GM18519 (cell line): ENCODE measurements at regions not wholly inside any gene's neighbourhood (a gene's known extent, or its start where the extent isn't known, plus 50 kb on each side); places are given as distances from the start of the nearest gene placed in this dataset.

Experiments used
- ATAC-seq: cut with Tn5 transposase; IDR thresholded peaks from one replicate; pipeline ENCODE4 v1.9.1; 2021; ENCODE audit warnings: mild to moderate bottlenecking, moderate library complexity; ENCODE audit not compliant: unreplicated experiment, low FRiP score

DNA sequence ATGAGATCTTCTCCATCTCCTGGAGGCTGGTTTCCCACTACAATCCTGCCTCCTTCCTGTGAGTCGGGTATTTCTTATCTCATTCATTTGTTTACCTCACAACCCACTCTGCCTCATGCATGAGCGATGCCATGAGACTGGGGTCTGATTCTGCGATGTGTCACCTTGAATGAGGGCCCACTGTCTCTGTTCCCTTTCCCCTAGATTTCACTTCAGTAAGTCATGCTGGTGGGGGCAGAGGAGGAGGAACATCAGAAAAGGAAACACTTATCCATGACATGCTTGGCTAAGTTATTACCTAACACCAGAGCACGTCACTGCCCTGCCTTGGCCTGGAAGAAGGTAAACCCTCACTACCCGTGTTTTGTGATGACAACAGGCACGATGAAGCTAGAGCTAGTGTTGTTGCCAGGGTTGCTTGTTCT is 337.4 kb upstream of the PRDM1 start:
- no peak for ATAC-seq

- no peak for ATAC-seq
These were observed 338.2 kb upstream of the PRDM1 start for GRCh38 chr6:105747823-105748405.

DNA sequence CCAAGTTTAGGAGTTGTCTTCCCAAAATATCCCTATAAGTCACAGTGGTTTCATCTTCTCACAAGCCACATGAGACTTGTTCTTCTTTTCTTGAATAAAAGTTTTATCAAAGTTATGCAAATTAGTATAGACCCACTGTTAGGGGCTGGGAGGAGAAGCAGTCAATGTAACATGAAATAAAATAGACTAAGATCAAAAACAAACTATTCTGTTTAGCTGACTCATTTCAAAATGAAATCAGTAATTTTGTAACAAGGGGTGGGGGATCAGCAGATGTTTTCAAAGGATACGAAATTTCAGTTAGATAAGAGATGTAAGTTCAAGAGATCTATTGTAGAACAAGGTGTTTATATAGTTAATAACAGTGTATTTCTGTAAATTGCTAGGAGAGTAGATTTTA is 339.6 kb upstream of the PRDM1 start:
- no peak for ATAC-seq

DNA sequence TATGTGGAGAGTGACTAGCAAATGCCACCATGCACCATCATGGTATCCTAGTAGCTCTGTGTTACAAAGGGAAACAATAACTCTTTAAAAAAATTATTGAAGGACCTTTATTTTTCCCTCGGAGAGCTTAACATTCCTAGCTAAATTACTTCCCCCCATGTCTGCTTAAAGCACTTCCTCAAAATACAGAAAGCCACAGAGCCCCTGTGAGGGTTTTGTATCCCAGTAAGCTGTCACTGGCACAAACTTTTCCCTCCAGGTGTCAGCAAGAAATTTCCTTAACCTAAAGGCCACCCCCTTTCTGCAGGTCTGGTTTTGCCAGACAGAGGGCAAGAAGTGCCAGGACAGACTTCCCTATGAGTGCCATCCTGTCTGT is 340.0 kb upstream of the PRDM1 start:
- ATAC-seq, result no peak

DNA sequence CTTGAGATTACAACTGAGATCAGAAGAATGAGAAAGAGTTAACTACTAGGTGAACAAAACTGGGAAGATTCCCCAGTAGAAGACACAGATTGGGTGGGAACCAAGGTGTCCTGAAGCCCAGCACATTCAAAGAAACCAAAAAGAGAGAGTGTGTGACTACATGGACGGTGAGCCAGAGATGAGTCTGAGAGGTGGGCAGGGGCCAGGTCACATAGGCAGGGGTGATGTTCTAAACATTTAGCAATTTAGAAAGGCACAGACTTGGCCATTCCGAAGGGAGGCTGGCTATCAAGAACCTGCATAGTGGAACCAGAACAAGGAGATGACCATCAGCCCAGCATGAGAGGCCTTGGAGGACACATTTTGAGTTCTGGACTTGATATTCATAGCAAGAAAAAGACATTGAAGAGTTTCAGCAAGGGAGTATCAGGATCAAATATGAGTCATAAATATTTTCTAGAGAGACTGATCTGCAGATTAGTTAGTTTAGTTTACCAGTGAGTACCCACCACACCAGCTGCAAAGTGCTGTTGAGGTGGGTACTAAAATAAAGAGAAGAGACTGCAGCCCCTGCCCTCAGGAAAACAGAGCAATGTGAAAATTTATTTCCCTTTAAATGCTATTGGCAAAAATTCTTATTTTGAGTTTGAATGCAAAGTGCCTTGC is 340.5 kb upstream of the PRDM1 start:
- ATAC-seq, result no peak

GRCh38 chr6:105744815-105745214 is 341.3 kb upstream of the PRDM1 start:
- no peak for ATAC-seq

- ATAC-seq, result no peak
These were observed 338.2 kb upstream of the PREP start for GRCh38 chr6:105740946-105741645.

DNA sequence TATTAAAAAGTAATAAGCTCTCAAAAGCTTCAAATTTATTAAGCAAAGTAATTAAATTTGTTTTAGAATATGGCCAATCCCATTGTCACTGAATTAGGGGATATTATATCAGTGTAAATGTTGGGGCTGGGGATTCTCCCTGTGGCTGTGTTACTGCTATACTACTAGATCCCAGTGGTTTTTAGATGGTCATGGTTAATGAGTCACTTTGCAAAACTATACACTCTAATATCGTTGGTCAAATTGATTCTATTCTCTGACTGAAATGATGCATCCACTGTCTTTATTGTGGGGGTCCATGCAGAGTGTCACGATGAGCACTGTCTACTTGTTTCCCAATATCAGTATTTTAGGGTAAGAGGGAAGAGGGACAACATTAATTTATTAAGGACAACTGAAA is 336.9 kb upstream of the PREP start:
- ATAC-seq, result no peak

- ATAC-seq, result no peak
These were observed 330.8 kb upstream of the PREP start for GRCh38 chr6:105733556-105734162.

GRCh38 chr6:105728995-105729394 is 326.1 kb upstream of the PREP start:
- ATAC-seq, result no peak

DNA sequence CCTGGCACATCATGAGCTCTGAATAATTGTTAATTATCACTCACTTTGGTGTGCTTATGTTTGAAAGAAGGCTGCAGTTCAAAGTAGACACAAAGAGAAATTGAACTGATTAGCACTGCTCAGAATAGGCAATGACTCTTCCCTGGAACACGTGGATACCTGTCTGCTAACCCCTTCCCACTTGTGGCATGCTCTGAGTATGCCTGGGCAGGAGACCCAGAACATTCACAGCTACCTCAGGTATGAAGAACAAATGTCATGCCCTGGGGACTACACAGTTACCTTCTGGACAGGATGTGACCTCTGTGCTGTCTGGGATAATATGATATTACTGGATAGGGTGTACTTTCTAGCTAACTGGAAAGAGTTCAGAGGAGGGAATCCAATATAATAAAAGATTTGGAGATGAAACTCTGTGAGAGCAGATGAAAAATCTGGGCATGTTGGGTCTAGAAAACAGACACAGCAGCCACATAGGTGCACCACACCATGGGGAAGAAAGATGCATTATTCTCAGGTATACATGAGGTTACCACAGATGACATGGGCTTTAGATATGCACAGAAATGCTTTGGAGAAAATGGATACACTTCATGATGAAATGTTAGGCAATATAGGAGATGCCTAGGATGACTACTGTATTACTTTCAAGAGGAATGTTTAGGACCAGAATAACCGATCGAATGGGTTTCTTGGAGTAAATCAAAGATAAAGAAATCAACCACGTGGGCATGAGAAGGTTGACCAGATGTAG is 324.2 kb upstream of the PREP start:
- ATAC-seq, result no peak

DNA sequence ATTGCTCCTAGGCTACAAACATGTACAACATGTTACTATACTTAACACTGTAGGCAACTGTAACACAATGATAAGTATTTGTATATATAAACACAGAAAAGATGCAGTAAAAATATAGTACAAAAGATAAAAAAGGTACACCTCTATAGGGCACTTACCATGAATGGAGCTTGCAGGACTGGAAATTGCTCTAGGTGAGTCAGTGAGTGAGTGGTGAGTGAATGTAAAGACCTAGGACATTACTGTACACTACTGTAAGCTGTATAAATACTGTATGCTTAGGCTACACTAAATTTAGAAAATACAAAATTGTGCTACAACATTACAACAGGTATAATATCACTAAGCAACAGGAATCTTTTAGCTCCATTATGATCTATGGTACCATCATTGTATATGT is 312.0 kb upstream of the PREP start:
- ATAC-seq, result no peak

- no peak for ATAC-seq
These were observed 310.7 kb upstream of the PREP start for GRCh38 chr6:105713474-105714118.

GRCh38 chr6:105711216-105711615 is 308.3 kb upstream of the PREP start:
- ATAC-seq, result no peak

DNA sequence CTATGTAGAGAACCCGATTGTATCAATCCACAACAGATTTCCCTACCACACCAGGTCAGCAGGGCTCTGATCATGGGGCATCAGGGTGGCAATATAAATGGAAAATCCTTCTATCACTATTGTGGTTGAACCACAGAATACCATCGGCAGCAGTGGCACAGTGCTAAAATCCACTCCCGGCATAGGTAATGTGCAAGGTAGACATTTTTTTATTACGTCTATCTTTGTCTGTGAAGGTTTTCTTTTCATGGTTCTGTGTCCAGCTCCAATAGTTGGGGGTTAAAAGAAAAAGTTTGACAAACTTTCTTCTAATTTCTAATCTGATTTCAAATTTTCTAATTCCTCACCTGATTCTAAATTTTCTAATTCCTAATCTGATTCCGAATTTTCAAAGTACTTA is 302.7 kb upstream of the PREP start:
- no peak for ATAC-seq

DNA sequence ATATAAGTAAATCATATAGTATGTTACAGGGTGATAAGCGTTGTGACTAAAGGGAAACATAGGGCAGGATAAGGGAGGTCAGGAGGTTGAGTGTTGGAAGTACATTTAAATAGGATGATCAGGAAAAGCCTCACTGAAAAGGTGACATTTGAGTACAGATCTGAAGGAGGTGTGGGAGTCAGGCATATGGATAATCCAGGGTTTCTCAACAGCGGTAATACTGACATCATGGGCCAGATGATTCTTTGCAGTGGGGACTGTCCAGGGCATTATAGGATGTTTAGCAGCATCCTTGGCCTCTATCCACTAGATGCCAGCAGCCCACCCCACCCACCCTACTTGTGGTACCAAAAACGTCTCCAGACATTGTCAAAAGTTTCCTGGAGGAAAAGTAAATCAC is 292.6 kb upstream of the PREP start:
- no peak for ATAC-seq

DNA sequence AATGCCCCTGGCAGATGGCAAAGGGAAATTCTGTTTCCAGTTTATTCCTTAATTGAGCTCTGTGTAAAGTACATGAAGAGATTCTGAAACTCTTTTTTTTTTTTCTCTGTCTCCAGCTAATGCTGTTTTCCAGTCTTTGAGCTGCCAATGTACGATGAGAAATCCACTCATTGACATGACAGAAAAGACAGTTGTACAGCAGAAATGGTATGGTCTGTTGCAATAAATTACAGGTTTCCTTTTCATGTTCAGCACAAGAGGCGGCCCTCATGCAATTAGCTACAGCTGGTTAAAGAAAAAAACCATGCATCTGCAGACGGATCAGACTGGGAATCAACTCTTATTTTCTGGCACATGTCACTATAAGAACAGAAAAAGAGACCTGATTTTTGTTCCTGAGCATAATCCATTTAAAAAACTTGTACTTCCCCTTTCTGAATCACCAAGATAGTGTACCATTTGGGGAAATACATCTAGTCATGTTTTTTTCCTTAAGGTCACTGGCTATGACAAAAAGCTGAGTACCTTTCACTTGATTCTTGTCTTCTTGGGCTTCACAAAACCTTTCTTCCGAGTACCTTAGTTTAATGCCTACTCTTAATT is 289.8 kb upstream of the PREP start:
- ATAC-seq, result no peak

- ATAC-seq, result no peak
These were observed 289.1 kb upstream of the PREP start for GRCh38 chr6:105691971-105692370.

GRCh38 chr6:105691081-105691480 is 288.2 kb upstream of the PREP start:
- ATAC-seq, result no peak

DNA sequence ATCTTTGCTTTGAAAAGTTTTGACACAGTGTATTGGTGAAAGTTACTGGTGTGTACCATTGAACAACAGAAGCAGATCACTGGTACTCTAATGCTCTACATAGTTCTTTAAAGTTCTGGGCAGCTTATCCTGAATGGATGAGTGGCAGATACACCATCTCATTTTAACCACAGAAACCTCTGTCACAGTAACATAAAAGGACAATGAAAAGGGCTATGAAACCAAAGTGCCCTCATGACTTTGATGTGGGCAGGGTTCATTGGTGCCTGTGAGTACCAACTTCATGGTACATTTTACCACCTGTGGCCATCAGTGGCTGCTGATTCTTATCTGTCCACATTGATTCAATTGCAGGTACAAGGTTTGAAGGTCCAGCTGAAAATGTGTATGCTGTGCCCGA is 285.7 kb upstream of the PREP start:
- ATAC-seq, result no peak
